Suppressor macrophage treated with lipopolysaccharide for 1 hour (primary cell): ENCODE measurements at regions not wholly inside any gene's neighbourhood (a gene's known extent, or its start where the extent isn't known, plus 50 kb on each side); places are given as distances from the start of the nearest gene placed in this dataset.
"Not testable (repeated sequence)": the region's sequence is repeated elsewhere in the genome, so short reads cannot be mapped to it uniquely, and the experiment has no call there.

ENCODE experiments used
- DNase-seq, 3 donors: peaks; one replicate each; pipeline ENCODE4 v3.0.0-alpha.2; 2020 to 2022

DNA sequence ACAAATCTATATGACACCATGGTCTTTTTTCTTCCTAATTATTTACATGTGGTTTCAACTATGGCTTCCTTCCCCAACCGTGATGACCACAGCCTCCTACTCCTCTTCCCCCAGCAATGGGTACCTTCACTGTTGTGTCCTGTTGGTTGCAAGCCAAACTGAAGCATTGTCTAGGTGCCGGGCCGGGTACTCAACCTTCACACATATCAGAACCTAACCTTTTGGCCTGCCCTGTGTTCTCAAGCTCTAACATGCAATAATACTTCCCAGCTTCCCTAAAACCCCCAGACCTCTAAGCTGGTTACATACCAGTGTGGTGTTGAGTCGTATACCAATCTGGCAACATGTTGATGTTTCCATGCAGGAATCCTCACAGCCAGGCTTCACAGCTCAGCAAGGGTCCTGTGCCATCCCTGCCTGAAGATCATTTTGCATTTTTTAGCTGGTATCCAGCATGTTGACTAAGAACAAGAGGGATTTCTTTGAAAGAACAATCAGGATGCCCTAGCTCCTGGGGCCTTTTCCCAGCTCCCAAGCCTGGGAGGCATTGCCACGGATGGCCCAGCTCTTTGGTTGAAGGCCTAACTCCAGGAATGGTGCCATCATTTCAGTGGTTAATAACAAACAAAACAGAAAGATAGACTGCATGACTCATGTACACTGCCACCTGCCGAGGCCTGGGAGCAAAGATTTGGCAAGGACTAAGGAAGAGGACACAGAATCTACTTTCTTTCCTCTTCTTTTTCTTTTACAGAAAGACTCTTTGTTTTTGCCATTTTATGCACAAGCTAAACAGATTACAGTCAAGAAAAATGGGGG is 373.7 kb upstream of the SALL1 start:
- DNase-seq: no peak

DNA sequence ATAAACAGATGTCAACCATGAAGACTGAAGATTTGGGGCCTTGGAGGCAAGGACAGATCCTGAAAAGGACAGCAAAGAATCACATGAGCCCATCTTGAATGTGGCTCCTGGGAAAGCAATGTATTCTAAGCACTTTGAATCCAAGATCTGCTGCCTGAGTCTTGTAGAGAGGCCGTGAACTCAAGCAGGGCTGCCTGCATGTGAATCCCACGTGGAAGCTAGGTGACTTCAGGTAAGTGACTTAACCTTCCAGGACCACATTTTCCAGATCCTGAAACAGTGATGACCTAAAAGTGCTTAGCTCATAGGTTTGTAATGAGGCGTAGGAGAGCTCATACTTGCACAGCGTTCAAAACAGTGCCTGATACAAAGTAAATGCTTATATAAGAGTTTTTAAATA is 373.0 kb upstream of the SALL1 start:
- no peak for DNase-seq

DNA sequence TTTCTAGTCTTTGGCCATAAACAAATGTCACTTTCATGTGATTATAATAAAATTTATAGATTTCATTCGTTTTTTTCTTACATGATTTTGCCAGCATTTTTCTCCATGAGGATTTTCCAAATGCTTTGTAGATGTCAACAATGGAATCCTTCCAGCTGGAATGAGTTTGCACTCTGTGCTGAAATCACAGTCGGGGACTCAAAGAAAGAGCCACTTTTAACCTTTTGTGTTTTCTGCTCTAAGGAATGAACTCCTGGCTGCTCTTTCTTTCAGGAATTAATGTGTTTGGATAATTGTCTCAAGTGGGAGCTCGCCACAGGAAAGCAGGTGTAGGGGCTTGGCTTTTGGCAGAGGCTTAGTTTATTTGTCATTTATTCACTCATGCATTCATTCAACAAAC is 372.3 kb upstream of the SALL1 start:
- DNase-seq: no peak

DNA sequence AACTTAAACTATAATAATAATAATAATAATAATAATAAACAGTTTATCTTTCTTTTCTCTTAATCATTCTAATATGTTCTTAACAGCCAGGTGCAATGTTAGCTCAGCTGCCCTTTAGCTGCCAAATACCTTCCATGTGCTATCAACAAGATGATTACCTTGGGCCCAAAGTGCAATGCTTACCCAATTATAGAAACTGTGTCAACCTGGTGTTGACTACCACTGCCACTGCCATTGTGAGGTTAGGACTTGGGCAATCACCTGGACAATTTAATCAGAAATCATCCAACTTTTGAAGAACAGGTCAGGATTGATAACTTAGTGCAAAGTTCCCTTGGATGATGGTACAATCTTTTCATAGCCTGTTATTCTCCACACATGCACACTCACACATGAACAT is 371.8 kb upstream of the SALL1 start:
- DNase-seq: no peak

DNA sequence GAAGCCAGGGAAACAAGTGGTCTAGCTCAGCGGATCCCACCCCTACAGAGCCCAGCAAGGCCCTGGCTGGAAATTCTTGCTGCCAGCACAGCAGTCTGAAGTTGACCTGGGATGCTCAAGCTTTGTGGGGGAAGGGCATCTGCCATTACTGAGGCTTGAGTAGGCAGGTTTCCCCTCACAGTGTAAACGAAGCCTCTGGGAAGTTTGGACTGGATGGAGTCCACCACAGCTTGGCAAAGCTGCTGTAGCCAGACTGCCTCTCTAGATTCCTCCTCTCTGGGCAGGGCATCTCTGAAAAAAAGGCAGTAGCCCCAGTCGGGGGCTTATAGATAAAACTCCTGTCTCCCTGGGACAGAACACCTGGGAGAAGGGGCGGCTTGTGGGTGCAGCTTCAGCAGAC is 365.9 kb upstream of the SALL1 start:
- DNase-seq: not testable (repeated sequence)

DNA sequence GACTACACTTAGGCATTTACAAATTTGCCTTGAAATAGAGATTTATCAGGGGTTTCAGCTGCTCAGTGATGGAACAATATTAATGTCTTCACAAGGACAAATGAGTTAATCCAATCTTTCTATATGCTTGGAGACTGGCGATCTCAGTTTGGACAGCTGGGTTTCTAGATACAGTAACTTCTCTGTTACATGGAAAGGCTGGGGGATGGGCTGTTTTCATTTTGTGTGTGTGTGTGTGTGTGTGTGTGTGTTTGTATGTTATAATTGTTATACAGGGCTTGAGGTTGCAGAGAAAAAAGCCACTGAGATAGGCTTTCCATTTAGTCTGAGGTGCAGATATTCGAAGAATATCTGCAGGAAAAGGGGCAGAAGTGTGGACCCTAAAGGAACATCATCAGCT is 359.3 kb upstream of the SALL1 start:
- no peak for DNase-seq

DNA sequence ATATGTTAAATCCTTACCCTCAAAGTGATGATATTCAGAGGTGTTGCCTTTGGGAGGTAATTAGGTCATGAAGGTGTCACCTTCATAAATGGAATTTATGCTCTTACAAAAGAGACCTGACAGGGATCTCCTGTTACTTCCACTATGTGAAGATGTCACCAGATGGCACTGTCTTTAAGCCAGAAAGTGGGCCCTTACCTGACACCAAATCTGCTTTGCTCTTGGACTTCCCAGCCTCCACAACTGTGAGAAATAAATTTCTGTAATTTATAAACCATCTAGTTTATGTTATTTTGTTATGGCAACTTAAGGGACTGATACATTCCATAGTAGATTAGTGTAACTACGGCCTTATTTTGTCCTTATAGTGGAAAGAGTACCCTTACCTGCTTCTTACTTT is 358.3 kb upstream of the SALL1 start:
- no peak for DNase-seq

DNA sequence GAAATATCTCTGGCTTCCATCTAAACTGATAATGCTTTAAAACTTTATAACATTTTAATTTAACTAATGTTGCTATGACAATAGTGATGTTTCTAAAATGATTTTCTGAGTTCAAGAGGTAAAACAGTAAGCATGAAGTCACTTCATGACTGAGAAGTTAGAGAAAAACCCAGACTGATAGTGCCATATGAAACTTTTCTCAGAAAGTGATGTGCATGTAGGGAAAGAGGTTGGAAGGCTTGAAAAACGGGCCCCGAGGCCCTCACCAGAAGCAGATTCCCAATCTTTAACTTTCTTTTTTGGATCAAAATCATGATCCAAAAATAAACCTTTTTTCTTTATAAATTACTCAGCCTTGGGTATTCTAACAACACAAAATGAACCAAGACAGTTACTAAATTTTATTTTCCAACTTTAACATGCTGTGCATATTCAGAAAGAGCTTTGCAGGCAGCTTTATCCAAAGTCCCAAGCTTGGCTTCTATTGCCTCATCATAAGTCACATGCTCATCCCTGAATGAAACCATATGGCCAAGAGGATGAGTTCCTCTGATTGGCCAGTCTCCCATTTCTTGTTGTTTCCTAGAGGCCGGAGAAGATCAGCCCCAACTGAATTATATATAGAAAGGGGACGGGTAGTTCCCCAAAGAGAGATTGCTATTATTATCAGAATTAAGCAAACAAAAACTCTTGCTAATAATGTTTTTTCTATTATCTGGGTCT is 357.6 kb upstream of the SALL1 start:
- no peak for DNase-seq

DNA sequence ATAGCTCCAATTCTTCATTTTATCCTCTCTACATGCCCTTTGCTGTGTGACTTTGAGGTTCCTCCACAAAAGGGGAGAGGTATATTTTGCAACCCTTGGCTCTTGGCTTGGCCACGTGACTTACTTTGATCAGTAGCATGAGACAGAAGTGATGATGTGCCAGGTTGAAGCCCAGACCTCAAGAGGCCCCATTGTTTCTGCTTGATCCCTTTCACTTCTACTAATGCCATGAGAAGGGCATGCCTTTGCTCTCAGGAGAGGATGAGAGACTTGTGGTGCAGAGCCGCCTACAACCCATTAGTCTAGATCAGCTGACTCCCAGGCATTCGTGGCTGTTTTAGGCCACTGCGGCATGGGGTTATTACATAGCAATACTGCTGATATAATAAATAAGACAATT is 356.2 kb upstream of the SALL1 start:
- DNase-seq: no peak

DNA sequence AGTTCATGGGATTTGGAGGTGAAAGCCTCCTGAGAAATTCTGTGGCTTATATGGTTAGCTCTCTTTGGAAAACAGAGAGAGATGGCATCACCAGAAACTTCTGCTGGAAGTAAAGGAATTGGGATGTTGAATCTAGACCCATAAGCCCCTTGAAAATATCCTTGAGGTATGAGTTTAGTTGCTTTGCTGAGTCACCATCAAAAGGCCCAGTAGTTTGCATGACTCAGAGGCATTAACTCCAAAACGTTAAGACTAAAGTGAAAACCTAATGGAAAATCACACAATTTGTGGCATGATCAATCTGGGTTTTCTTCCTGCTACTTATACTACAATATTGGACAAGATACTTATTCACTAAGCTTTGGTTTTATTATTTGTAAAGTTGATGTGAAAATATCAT is 349.2 kb upstream of the SALL1 start:
- no peak for DNase-seq

DNA sequence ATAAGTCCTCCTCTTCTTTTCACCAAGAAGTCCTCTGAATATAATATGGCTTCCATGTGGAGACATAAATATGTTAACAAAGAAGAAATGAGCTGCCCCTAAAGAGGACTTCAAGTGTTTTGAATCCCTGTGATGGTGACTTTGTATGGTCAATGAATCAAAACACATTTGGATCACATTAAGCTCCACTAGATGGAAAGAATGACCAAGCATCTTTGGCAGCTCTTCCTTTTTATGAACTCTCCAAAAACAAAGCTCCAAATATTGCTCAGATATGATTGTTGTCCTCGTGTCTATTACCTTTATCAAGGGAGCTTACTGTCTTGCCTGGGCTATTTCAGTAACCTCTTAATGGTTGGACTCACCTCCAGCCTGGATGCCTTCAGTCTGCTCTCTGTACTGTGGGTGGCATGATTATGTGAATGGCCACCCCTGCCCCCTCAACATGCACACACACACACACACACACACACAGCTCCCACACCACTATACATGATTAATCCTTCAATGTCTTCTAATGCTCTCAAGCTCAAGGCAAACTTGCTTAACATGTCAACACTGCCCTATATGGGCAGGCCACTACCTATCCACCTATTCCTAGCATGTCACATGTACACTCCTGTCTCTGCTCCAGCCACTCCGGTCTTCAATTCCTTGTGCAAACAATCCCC is 346.6 kb upstream of the SALL1 start:
- no peak for DNase-seq

DNA sequence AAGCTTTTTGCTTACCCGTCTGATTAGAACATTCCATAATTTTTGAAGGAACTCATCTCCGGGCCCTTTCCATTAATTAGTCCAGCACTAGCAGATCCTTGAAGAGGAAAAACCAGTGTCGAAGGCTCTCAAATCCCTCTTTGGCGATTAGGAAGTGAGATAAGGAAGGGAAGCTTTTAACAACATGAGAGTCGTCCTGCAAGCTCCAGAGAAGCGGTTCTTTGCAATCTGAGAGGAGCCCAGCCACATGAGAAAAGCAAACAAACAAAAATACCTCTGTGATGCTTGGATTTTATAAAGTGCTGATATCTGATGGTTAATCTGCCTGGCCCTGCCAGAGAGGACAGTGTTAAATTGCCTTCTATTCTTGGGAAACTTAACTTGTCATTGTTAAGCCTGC is 339.8 kb upstream of the SALL1 start:
- no peak for DNase-seq

DNA sequence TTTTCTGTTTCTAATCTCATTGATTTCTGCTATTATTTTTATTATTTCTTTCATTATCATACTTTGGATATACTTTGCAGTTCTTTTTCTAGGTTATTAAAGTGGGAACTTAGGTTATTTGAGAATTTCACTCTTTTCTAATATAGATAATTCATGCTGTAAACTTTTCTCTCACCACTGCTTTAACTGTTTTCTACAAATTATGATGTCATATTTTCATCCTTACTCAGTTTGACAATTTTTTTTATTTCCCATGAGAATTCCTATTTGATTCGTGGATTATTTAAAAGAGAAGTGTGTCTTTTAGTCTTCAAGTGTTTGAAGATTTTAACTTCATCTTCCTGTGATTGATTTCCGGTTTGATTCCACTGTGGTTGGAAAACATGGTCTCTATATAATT is 336.8 kb upstream of the SALL1 start:
- DNase-seq: no peak

DNA sequence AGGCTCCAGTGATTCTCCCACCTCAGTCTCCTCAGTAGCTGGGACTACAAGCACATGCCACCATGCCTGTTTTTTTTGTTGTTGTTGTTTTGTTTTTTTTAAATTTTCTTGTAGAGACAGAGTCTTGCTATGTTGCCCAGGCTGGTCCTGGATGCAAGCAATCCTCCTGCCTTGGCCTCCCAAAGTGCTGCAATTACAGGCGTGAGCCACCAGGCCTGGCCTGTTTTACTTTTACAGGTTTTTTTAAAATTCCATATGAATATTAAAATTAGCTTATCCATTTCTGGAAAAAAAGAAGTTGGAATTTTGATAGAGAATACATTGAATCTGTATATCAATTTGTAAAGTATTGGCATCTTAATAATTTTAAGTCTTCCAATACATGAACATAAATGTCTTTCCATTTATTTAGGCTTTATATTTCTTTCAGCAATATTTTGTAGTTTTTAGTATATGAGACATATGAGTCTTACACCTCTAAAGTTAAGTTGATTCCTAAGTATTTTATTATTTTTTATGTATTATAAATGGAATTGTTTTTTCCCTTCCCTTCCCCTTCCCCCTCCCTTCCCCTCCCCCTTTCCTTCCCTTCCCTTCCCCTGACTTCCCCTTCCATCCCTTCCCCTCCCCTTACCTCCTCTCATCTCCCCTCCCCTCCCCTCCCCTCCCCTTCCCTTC is 323.5 kb upstream of the SALL1 start:
- no peak for DNase-seq

DNA sequence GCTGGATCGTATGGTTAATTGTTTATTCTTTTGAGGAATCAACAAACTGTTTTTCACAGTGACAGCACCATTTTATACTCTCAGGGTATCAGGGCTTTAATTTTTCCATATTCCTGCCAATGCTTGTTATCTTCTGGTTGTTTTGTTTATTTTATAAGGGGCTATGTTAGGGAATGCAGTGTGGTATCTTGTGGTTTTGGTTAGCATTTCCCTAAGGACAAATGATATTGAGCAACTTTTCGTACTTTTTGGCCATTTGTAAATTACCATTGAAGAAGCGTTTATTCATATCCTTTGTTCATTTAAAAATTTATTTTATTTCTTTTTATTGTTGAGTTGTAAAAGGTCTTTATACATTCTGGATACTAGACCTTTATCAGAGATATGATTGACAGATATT is 322.0 kb upstream of the SALL1 start:
- DNase-seq: no peak

DNA sequence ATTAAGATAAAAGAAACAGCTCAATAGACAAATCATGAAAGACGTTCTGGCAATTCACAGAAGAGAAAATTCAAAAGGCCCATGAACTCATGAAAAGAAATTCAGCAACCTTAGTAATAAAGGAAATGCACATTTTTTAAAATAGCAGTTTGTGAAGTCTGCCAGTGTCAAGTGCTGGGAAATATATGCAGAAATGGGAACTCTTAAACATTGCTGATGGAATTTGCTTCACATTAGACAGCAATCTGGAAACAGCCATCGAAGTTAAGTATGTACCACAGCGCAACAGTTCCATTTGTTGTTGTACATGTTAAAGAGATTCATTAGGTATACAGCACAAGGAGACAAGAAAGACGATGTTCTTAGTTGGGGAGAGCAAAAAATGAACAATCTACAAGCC is 319.4 kb upstream of the SALL1 start:
- no peak for DNase-seq

DNA sequence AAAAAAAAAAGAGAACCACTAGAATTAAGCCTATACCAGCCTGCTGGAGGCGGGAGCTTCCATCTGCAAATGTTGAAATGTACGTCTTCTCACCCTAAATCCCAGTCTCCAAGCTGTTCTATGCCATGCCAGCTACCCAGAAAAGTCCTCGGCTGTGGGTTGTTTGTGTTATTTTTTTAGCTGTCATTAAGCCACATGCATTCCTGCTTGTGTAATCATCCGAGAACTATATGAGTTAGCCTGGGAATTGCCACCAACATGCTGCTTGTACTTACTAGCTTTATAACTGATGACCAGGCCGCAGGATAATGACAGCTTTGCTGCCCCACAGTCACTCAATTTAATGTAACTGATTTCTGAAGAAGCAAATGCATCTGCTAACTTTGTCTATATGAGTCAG is 313.9 kb upstream of the SALL1 start:
- no peak for DNase-seq

DNA sequence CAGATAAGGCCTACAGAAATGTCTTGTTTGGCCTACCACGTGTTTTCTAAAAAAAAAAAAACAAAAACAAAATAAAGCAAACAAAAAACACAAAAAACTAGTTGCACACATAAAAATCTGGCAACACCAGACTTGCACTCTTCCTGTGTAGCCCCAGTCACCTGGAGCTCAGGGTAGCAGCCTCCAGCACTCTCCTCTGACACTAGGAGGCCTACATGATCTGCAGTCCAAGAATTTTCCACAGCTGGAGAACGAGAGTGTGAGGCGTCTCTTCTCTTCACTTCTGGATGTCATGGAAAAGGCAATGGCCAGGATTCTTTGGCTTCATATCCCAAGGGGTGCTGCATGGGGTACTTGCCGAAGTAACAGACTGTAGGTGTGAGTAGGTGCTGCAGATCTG is 310.2 kb upstream of the SALL1 start:
- DNase-seq: no peak

DNA sequence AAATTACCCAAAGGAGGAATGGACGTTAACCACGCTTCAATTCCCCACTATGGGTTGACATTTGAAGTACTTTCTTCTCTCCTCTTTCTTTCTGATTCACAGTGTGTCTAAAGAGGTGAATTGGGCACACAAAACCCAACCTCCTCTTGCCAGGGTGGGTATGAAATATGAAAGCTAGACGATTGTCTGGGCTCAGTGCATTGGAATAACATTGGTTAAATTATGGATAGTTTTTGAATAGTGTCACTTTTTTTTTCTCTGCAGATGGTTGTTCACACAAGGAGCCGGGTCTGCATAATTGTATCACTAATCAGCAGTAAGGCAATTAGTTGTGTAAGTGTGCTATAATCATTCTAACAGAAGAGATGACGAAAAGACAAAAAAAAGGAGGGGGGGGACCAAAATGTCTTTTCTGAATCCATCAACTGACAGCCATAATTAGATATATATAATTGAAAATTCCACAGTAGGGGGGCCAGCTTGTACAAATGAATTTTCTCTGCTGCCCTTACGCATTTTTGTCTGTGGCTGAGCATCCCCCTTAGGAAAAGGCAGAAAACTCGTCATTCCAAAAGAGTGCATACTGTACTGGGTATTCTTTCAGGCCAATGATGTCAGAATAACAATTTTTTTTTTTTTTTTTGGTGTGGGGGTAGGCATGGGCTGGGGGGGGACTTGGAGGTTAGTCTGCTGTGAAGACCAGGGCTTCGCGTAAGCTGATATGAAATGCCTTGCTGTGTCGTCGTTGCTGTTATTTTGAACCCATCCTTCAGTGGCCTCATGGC is 307.5 kb upstream of the SALL1 start:
- DNase-seq: no peak

DNA sequence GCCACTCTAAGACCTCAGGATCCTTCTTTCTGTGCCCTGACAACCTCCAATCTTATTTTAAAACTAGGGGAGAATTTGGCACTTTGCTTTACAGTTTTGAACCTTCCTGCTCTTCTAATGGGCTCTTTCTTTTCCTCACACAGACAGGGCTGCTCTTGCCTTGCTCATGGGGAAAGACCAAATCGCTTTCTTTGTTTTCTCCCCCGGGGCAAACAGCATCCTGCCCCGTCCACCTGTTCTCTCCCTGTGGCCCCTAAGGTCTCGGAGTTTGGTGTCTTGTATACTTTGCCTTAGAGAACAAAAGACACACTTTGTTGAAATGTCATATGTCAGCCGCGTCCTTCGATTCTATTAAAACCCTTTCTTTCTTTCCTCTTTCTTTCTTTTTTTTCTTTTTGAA is 306.7 kb upstream of the SALL1 start:
- DNase-seq: no peak

DNA sequence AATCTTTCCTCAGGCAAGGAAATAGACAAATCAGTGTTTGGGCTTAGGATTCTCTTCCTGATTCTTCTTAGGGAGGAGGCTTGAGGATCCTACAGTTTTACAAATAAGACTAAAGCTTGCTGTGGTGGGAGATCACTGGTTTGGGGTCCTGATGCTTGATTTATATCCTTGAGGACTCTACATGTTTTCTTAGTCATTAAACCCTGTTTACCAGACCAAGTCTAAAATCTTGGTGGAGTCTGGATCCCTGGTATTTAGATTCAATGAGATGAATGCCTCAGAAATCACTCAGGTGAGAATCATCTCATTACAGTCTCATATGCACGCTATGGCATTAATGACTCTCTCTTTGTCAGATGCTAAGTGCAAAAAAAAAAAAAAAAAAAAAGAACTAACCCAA is 304.3 kb upstream of the SALL1 start:
- DNase-seq: no peak

DNA sequence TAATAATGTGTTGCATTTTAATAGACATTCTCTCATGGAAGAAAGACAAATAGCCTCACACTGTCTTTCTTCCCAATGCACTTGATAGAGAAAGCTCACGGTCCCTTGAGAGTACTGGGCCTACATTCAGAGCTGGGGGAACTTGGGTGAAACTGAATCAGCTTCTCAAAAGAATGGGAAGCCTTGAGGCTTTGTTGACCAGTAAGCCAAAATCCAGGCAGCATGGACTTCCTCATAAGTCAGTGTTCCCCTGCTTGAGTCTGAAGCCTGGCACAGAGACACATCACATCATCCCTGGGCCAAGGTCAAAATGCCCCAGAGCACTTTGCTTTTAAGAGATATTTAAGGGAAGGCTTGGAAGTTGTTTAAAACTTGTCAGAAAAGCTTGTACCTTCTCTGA is 302.2 kb upstream of the SALL1 start:
- no peak for DNase-seq

DNA sequence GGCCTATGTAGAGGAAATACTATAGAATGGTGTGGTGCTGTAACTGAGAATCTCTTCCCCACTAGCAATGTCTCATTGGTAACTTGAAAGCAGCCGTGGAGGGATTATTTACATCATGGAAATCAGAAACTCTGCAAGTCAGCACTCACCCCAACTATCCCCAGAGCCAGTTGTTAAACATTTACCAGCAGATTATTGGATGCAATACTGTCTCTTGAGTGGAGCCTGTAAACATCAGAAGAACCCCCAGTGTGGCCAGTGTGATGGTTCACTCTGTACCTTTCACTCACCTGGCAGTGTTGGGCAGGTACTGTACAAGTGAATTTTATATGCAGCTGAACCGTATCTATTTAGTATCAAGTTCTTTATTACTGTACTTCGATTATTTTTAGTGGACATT is 299.8 kb upstream of the SALL1 start:
- DNase-seq: no peak
